ENCODE measurements at regions not wholly inside any gene's neighbourhood (a gene's known extent, or its start where the extent isn't known, plus 50 kb on each side); places are given as distances from the start of the nearest gene placed in this dataset.

- Histone ChIP-seq H3K4me1 (peaks cover 7% of the 10 kb centered on the region), H3K27ac (no peak overlapping the region), H3K4me3 (no peak overlapping the region), H3K9me3 (no peaks in the 10 kb centered on the region), H3K36me3 (no peaks in the 10 kb centered on the region), H3K27me3 (no peaks in the 10 kb centered on the region)
- intact Hi-C loops (cut with DNase I): no loop called here
- TF ChIP-seq CTCF (IDR thresholded peaks at IDR 0.05): no peak
- ATAC-seq (no peak), DNase-seq (no peak)
Observed at GRCh38 chr10:110407301-110408170, 90.2 kb upstream of the DUSP5 start.

GRCh38 chr10:110408203-110408871 lies 89.4 kb upstream of the DUSP5 start:
- Histone ChIP-seq H3K27me3 (no peaks in the 10 kb centered on the region), H3K4me3 (no peak overlapping the region), H3K36me3 (no peaks in the 10 kb centered on the region), H3K9me3 (no peaks in the 10 kb centered on the region), H3K27ac (no peak overlapping the region), H3K4me1 (peaks cover 7% of the 10 kb centered on the region)
- ATAC-seq (peak; percentile 56), DNase-seq (no peak)
- no peak for TF ChIP-seq CTCF (IDR thresholded peaks at IDR 0.05)
- intact Hi-C loops (cut with DNase I): no loop called here

- TF ChIP-seq CTCF (IDR thresholded peaks at IDR 0.05): no peak
- H3K4me1 ChIP-seq: peaks cover 7% of the 10 kb centered on the region
- intact Hi-C loops (cut with DNase I): no loop called here
- no peaks in the 10 kb centered on the region for H3K9me3 ChIP-seq
- H3K27ac ChIP-seq: no peak overlapping the region
- no peak for ATAC-seq
- H3K27me3 ChIP-seq: no peaks in the 10 kb centered on the region
- DNase-seq: no peak
- H3K36me3 ChIP-seq: no peaks in the 10 kb centered on the region
- H3K4me3 ChIP-seq: no peak overlapping the region
Observed at GRCh38 chr10:110408943-110409342, 88.8 kb upstream of the DUSP5 start.

GRCh38 chr10:110409488-110409887 lies 88.2 kb upstream of the DUSP5 start:
- H3K9me3 ChIP-seq: no peaks in the 10 kb centered on the region
- no peak for TF ChIP-seq CTCF (IDR thresholded peaks at IDR 0.05)
- H3K36me3 ChIP-seq: no peaks in the 10 kb centered on the region
- H3K4me1 ChIP-seq: peaks cover 7% of the 10 kb centered on the region
- no peaks in the 10 kb centered on the region for H3K27me3 ChIP-seq
- no peak overlapping the region for H3K27ac ChIP-seq
- DNase-seq (no peak), ATAC-seq (no peak)
- intact Hi-C loops (cut with DNase I): no loop called here
- no peak overlapping the region for H3K4me3 ChIP-seq

- no peaks in the 10 kb centered on the region for H3K36me3 ChIP-seq
- TF ChIP-seq CTCF (IDR thresholded peaks at IDR 0.05): no peak
- intact Hi-C loops (cut with DNase I): no loop called here
- no peak for ATAC-seq
- no peak overlapping the region for H3K4me3 ChIP-seq
- H3K27ac ChIP-seq: no peak overlapping the region
- H3K27me3 ChIP-seq: no peaks in the 10 kb centered on the region
- H3K4me1 ChIP-seq: peaks cover 7% of the 10 kb centered on the region
- H3K9me3 ChIP-seq: no peaks in the 10 kb centered on the region
- no peak for DNase-seq
Observed at GRCh38 chr10:110409926-110410325, 87.8 kb upstream of the DUSP5 start.
